H1 (cell line): ENCODE measurements at regions not wholly inside any gene's neighbourhood (a gene's known extent, or its start where the extent isn't known, plus 50 kb on each side); places are given as distances from the start of the nearest gene placed in this dataset.

Experiments
- ASH2L ChIP-seq: fragments of 200-600, 300-600 bp; sonication (generic); IDR thresholded peaks from one replicate; pipeline ENCODE4 v1.7.1; 2017; ENCODE audit warnings: low read length
- KDM4A ChIP-seq: IDR thresholded peaks from one replicate; pipeline ENCODE4 v1.7.1; 2012; ENCODE audit warnings: low read depth, mild to moderate bottlenecking, moderate library complexity, low read length, inconsistent platforms; ENCODE audit not compliant: severe bottlenecking
- POLR2AphosphoS5 ChIP-seq: IDR thresholded peaks from 2 replicates; pipeline ENCODE4 v1.6.1; 2011; ENCODE audit warnings: low read depth, low read length
- RFX5 ChIP-seq: IDR thresholded peaks from 2 replicates; pipeline ENCODE4 v1.6.1; 2011; ENCODE audit warnings: low read depth, low read length, improper control_type of control experiment, borderline replicate concordance
- RNF2 ChIP-seq: fragments of 200-900, 300-1000 bp; sonication (generic); IDR thresholded peaks from 2 replicates; pipeline ENCODE4 v1.7.1; 2016; ENCODE audit warnings: borderline replicate concordance, low read depth, mild to moderate bottlenecking, antibody characterized with exemption, low read length; ENCODE audit not compliant: poor library complexity, severe bottlenecking; ENCODE audit errors: missing control alignments
- TF ChIP-seq, protein P1 (sequence below), 3 experiments: IDR thresholded peaks; 1 replicate in 2 of 3; 2 replicates in 1 of 3; pipeline versions ENCODE4 v1.5.1 to v1.6.1; 2011; ENCODE audit warnings: low read length in 3 of 3, mild to moderate bottlenecking in 3 of 3, inconsistent platforms in 2 of 3, low read depth in 1 of 3, moderate library complexity in 1 of 3; ENCODE audit not compliant: insufficient read depth in 1 of 3; ENCODE audit errors: control extremely low read depth in 1 of 3

- TF ChIP-seq KDM4A (no peak), RNF2 (no peak), ASH2L (no peak), POLR2AphosphoS5 (no peak), RFX5 (no peak)
- TF ChIP-seq, protein P1, sequence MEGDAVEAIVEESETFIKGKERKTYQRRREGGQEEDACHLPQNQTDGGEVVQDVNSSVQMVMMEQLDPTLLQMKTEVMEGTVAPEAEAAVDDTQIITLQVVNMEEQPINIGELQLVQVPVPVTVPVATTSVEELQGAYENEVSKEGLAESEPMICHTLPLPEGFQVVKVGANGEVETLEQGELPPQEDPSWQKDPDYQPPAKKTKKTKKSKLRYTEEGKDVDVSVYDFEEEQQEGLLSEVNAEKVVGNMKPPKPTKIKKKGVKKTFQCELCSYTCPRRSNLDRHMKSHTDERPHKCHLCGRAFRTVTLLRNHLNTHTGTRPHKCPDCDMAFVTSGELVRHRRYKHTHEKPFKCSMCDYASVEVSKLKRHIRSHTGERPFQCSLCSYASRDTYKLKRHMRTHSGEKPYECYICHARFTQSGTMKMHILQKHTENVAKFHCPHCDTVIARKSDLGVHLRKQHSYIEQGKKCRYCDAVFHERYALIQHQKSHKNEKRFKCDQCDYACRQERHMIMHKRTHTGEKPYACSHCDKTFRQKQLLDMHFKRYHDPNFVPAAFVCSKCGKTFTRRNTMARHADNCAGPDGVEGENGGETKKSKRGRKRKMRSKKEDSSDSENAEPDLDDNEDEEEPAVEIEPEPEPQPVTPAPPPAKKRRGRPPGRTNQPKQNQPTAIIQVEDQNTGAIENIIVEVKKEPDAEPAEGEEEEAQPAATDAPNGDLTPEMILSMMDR (IDR thresholded peaks at IDR 0.05; ENCODE audit: control extremely low read depth in 1 of 3, insufficient read depth in 1 of 3, low read depth in 1 of 3, low read length in 3 of 3), result no peak
These were observed 149.1 kb upstream of the KLF4 start (continued) for GRCh38 chr9:107638521-107639310.
